ENCODE measurements at regions not wholly inside any gene's neighbourhood (a gene's known extent, or its start where the extent isn't known, plus 50 kb on each side); places are given as distances from the start of the nearest gene placed in this dataset.

GRCh38 chr20:11675920-11676629, 241.6 kb upstream of the BTBD3 start (continued):
- TF ChIP-seq ZBTB33 (IDR thresholded peaks at IDR 0.05) (no peak), GATAD2B (conservative IDR thresholded peaks at IDR 0.05; ENCODE audit: low read depth) (no peak), IRF3 (IDR thresholded peaks at IDR 0.05) (no peak), ELK1 (IDR thresholded peaks at IDR 0.05; ENCODE audit: low read depth, low read length) (no peak), USF2 (IDR thresholded peaks at IDR 0.05; ENCODE audit: borderline replicate concordance, low read depth, low read length) (no peak), NFIC (IDR thresholded peaks at IDR 0.05; ENCODE audit: low read depth, low read length) (no peak), CREB1 (IDR thresholded peaks at IDR 0.05; ENCODE audit: low read depth) (no peak), NFYB (IDR thresholded peaks at IDR 0.05; ENCODE audit: insufficient read depth, low read depth, low read length) (no peak), MTA2 (IDR thresholded peaks at IDR 0.05; ENCODE audit: low read depth) (no peak), NFYA (IDR thresholded peaks at IDR 0.05; ENCODE audit: borderline replicate concordance, low read depth, low read length) (no peak)
- TF ChIP-seq, protein P1, sequence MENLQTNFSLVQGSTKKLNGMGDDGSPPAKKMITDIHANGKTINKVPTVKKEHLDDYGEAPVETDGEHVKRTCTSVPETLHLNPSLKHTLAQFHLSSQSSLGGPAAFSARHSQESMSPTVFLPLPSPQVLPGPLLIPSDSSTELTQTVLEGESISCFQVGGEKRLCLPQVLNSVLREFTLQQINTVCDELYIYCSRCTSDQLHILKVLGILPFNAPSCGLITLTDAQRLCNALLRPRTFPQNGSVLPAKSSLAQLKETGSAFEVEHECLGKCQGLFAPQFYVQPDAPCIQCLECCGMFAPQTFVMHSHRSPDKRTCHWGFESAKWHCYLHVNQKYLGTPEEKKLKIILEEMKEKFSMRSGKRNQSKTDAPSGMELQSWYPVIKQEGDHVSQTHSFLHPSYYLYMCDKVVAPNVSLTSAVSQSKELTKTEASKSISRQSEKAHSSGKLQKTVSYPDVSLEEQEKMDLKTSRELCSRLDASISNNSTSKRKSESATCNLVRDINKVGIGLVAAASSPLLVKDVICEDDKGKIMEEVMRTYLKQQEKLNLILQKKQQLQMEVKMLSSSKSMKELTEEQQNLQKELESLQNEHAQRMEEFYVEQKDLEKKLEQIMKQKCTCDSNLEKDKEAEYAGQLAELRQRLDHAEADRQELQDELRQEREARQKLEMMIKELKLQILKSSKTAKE (IDR thresholded peaks at IDR 0.05; ENCODE audit: low read depth, poor library complexity, severe bottlenecking), result no peak
- TF ChIP-seq, protein P2, sequence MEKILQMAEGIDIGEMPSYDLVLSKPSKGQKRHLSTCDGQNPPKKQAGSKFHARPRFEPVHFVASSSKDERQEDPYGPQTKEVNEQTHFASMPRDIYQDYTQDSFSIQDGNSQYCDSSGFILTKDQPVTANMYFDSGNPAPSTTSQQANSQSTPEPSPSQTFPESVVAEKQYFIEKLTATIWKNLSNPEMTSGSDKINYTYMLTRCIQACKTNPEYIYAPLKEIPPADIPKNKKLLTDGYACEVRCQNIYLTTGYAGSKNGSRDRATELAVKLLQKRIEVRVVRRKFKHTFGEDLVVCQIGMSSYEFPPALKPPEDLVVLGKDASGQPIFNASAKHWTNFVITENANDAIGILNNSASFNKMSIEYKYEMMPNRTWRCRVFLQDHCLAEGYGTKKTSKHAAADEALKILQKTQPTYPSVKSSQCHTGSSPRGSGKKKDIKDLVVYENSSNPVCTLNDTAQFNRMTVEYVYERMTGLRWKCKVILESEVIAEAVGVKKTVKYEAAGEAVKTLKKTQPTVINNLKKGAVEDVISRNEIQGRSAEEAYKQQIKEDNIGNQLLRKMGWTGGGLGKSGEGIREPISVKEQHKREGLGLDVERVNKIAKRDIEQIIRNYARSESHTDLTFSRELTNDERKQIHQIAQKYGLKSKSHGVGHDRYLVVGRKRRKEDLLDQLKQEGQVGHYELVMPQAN (conservative IDR thresholded peaks at IDR 0.05), result no peak

Data from GM12878 (cell line).